ENCODE measurements at regions not wholly inside any gene's neighbourhood (a gene's known extent, or its start where the extent isn't known, plus 50 kb on each side); places are given as distances from the start of the nearest gene placed in this dataset.

DNA sequence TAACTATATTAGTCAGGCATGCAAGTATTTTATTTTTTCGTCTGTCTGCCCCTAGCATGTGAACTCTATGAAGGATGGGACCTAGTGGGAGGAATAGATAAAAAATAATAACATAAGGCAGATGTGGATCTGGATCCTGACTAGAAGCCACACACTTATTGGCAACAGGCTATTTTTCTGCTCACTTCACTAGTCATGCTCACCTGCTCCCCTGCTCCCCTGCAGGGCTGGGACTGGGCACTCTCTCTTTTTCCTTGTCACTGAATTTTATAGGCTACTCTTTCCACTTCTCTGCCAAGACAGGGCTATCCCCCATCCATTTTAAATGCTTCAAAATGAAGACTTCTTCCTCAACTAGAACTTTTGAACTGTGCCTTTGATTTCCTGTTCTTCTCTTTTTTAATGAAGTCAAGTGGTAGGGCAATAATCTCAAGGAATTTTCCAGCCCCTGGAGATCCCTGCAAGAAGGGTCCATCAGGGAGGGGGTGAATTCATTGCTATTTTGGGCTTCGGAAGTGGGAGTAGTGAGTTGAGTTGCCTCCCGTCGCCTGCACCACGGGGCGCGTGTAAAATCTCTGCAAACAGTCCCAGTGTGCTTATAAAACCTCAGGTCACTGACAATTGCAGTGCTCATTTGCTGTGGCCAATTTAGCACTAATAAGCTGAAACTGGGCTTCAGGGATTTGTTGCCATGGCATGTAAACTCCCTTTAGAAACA is 156.7 kb upstream of the NPVF start:
- no peak for ATAC-seq (ENCODE audit: low read depth)

DNA sequence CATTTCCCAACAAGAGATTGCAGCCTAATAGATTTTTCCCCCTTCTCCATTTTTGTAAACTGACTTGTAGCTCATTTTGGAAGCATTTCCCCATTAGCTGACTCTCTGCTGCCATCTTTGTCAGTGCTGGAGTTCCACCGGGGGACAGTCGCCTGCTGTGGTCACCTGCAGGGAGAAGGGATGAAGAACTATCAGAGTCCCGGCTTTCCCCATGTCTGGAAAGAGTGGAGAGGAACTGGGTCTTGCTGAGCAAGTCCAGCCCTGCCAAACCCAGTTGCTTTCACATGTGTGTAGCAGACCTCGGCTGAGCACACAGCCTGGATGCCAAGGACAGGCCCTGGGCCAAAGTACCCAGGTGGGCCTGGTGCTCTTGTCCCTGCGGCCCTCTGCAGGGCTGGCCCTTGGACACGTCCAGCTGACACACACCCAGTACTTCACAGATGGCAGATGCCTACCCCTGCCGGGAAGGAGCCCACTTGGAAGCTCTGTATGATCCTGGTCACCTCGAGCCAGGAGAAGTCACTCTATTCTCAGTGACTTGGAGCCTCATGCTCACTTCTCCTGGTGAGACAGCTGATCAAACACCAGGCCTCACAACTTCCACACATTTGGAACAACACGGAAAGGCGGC is 157.3 kb upstream of the NPVF start:
- DNase-seq: no peak
- H3K27ac Mint-ChIP-seq: no peak overlapping the region
- no peaks in the 10 kb centered on the region for H3K36me3 Mint-ChIP-seq
- H3K9me3 Mint-ChIP-seq: no peaks in the 10 kb centered on the region
- ATAC-seq (ENCODE audit: low read depth): no peak
- H3K4me1 Mint-ChIP-seq: no peaks in the 10 kb centered on the region
- no peak overlapping the region for H3K4me3 Mint-ChIP-seq
- peaks cover 26% of the 10 kb centered on the region for H3K27me3 Mint-ChIP-seq
- POLR2A ChIA-PET: no interaction called here

More for the DNA sequence above, 156.7 kb upstream of the NPVF start:
- Mint-ChIP-seq H3K27ac (no peak overlapping the region), H3K36me3 (no peaks in the 10 kb centered on the region), H3K27me3 (peaks cover 22% of the 10 kb centered on the region), H3K9me3 (no peaks in the 10 kb centered on the region), H3K4me3 (no peak overlapping the region), H3K4me1 (no peaks in the 10 kb centered on the region)
- DNase-seq: no peak
- POLR2A ChIA-PET: no interaction called here

DNA sequence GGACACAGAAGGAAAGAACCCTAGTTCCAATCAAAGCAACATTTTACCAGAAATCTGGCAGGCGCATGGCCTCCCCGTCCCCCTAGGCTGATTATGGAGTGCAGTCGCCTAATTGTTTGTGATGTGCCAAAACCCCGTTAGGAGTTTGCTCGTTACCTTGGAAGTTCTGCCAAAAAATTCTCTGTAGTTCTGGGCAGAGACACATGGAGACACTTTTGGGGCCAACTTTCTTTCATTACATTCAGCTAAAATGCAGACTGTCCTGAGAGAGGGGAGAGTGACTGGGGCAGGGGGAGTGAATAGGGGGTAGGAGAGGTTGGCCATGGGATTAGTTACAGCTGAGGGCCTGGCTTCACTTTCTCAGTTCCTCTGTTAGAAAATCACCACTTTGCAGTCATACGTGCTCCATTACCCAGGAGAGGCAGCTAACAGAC is 158.0 kb upstream of the NPVF start:
- H3K36me3 Mint-ChIP-seq: no peaks in the 10 kb centered on the region
- H3K27me3 Mint-ChIP-seq: peaks cover 28% of the 10 kb centered on the region
- ATAC-seq (ENCODE audit: low read depth): no peak
- POLR2A ChIA-PET: no interaction called here
- no peaks in the 10 kb centered on the region for H3K4me1 Mint-ChIP-seq
- H3K27ac Mint-ChIP-seq: no peak overlapping the region
- H3K9me3 Mint-ChIP-seq: no peaks in the 10 kb centered on the region
- no peak overlapping the region for H3K4me3 Mint-ChIP-seq
- no peak for DNase-seq

DNA sequence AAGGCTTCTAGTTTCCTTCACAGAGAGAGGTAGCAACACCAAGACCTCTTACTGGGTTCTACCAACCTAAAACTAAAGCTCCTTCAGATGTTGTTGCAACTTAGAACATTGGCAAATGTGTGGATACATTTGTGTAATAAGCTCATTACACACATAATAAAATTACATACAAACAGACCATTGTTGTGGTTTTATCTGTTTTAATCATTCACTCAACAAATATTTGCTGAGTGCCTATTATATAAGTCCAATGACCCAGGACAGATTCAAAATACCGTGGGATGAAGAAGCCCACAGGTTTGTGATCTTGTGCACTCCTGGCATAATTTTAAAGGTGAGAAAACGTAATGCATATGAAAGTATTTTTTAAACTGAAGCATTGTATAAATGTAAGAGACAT is 160.4 kb upstream of the NPVF start:
- H3K4me3 Mint-ChIP-seq: no peak overlapping the region
- H3K27ac Mint-ChIP-seq: no peak overlapping the region
- ATAC-seq (ENCODE audit: low read depth) (no peak), DNase-seq (no peak)
- no peaks in the 10 kb centered on the region for H3K36me3 Mint-ChIP-seq
- peaks cover 19% of the 10 kb centered on the region for H3K27me3 Mint-ChIP-seq
- POLR2A ChIA-PET: no interaction called here
- H3K9me3 Mint-ChIP-seq: no peaks in the 10 kb centered on the region
- no peaks in the 10 kb centered on the region for H3K4me1 Mint-ChIP-seq

DNA sequence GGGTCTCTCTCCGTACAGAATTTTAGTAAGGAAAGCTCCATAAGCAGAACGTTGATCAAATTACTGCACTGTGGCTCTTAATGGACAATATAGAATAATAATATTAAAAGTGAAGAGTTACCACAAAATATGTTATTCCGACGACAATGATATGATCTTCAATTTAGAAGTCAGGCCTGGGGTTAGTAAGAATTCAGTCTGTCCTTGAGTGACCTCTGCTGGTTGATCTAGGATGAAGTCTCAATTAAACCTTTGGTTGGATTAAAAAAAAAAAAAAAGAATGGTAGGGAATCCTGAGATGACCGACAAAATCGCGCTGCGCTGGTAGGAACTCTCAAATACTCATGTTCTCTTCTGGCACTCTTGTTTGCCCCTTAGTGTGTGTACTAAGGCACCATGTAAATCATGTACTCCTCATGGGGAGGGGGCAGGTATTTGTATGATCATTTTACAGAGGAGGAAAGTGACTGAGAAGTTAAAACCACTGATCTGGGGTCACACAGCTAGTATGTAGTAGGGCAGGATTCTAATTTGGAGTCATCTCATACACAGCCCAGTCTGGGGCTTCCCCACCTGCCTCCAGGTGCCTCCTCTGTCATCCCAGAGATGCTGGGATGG is 161.3 kb upstream of the NPVF start:
- H3K27me3 Mint-ChIP-seq: peaks cover 19% of the 10 kb centered on the region
- no peak overlapping the region for H3K4me3 Mint-ChIP-seq
- H3K9me3 Mint-ChIP-seq: no peaks in the 10 kb centered on the region
- H3K36me3 Mint-ChIP-seq: no peaks in the 10 kb centered on the region
- ATAC-seq (ENCODE audit: low read depth): no peak
- DNase-seq: no peak
- POLR2A ChIA-PET: no interaction called here
- no peak overlapping the region for H3K27ac Mint-ChIP-seq
- H3K4me1 Mint-ChIP-seq: no peaks in the 10 kb centered on the region

DNA sequence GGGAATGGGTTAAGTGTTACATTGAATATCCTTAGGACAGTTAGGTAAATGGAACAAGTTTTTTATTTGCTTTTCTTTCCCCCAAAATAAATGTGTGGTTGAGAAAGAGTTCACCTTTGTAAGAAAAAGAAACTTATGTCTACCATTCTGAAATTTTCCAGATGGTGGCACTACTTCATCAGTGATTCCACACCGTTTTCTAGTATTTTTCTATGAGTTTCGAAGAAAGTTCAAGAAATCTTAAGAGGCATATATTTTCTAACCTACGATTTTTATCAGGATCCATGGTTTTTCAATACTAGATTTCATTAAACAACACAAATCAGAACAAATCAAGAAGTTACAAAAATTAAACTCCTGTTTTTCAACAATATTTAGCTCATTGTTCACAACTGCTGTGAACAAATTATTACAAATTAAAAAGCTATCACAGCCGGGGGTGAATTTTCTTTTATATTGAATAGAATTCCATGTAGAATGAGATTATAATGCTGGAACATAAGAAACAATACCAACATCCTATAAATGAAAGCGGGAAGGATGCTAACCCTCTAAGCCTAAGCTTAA is 163.1 kb upstream of the NPVF start:
- no peak overlapping the region for H3K27ac Mint-ChIP-seq
- ATAC-seq (ENCODE audit: low read depth) (no peak), DNase-seq (no peak)
- H3K36me3 Mint-ChIP-seq: no peaks in the 10 kb centered on the region
- H3K4me3 Mint-ChIP-seq: no peak overlapping the region
- POLR2A ChIA-PET: no interaction called here
- H3K9me3 Mint-ChIP-seq: no peaks in the 10 kb centered on the region
- peaks cover under 1% of the 10 kb centered on the region for H3K4me1 Mint-ChIP-seq
- H3K27me3 Mint-ChIP-seq: peaks cover 22% of the 10 kb centered on the region

DNA sequence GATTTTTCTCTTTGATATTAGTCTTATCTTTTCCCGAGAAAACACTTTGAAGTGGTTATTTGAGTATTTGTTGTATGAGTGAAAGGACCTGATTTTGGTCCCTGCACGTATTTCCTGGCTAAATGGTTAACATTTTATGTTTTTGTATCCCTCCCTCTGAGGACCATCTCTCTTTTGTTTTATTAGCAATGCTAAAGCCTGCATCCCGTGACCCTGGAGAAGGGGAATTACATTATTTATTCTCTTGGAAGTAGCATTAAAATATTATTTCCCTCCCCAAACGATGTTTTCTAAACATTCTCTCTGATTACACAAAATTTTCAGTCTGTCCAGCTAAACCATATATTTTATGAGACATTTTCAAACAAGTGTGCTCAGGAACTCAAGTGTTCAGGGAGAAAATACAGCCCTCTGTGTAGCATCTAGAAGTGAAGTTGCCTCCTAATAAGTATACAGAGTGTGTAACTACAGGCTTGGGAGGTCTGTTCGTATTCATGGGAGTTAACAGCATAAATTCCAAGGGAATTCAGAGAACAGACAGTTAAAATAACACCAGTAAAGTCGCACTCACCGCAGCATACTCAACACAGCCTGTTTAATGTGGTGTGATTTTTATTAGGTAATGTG is 163.8 kb upstream of the NPVF start:
- no peaks in the 10 kb centered on the region for H3K36me3 Mint-ChIP-seq
- H3K27ac Mint-ChIP-seq: no peak overlapping the region
- peaks cover 1% of the 10 kb centered on the region for H3K4me1 Mint-ChIP-seq
- no peak overlapping the region for H3K4me3 Mint-ChIP-seq
- DNase-seq: no peak
- POLR2A ChIA-PET: no interaction called here
- no peaks in the 10 kb centered on the region for H3K9me3 Mint-ChIP-seq
- peaks cover 25% of the 10 kb centered on the region for H3K27me3 Mint-ChIP-seq
- ATAC-seq (ENCODE audit: low read depth): no peak

DNA sequence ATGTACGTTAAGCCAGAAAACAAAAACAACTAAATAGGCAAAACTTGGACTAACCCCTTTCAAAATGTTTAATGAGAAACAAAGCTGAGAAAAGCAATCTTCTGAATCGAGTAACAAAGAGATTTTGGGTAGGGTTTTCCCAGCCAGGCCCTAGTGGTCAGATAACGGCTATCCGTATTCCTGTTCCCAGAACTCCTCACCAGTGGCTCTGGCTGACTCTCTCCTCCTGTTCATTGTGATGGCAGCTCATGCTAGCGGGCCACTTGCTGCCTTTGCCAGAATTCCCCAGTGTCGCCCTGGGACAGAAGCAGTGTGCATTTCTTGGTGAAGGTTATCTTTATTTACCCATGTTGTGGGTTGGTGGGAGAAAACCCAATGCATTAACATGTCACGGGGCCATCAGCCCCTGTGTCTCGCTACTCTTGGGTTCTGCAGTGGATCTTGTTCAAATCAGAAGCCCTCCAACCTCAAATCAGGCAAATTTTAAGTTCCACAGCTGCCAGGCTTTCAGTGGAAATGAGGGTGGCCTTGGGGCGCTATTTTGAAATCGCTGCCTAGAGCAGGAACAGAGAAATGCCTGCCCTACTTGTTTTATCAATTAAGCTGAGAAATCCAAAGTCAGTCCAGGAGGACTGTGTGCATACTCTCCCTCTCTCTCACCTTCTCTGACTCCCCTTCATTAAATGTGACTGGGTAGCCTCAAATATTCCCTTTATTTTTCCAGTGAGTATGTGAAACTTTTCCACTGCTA is 164.5 kb upstream of the NPVF start:
- Mint-ChIP-seq H3K4me3 (no peak overlapping the region), H3K4me1 (peaks cover 1% of the 10 kb centered on the region), H3K27ac (no peak overlapping the region), H3K36me3 (no peaks in the 10 kb centered on the region), H3K27me3 (peaks cover 20% of the 10 kb centered on the region), H3K9me3 (no peaks in the 10 kb centered on the region)
- POLR2A ChIA-PET: no interaction called here
- DNase-seq (no peak), ATAC-seq (ENCODE audit: low read depth) (no peak)

DNA sequence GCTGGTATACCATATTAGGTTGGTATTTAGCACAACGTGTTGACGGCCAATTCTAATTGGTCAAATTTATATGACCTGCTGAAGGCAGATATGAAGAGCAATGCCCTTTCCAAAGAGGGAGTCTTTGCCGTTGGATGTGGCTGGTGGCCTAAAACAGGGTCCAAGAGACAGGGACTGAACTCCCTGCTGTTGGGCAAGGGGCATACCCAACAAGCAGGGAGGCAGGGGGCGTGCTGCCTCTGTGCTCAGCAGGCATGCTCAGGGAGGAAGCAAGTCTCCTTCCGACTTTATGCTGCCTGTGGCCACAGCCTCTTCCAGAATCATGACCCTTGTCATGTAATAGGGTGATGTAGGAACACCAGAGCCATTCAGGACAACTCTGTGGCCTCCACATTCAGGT is 167.7 kb upstream of the NPVF start:
- Mint-ChIP-seq H3K4me1 (peaks cover 1% of the 10 kb centered on the region), H3K9me3 (no peaks in the 10 kb centered on the region), H3K27ac (no peak overlapping the region), H3K36me3 (no peaks in the 10 kb centered on the region), H3K27me3 (peaks cover 12% of the 10 kb centered on the region), H3K4me3 (no peak overlapping the region)
- ATAC-seq (ENCODE audit: low read depth): no peak
- POLR2A ChIA-PET: no interaction called here
- DNase-seq: no peak

DNA sequence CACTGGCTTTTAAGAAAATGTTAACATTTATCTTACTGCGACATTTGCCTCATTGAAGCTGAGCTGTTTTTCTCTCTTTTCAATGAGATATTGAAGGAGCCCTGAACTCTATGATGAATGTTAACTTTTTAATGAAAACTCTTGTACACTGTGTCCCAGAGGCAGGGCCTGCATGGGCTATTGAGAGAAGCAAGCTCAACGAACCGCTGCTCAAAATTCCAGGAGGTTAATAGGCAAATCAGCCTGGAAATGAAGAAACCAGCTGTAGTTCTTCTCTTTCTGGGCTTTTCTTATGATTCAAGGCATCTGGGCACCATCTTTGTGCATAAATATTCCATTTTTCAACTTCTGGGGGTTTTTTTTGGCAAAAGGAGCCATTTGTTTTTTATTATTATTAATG is 168.4 kb upstream of the NPVF start:
- no peaks in the 10 kb centered on the region for H3K9me3 Mint-ChIP-seq
- peaks cover 8% of the 10 kb centered on the region for H3K27me3 Mint-ChIP-seq
- POLR2A ChIA-PET: no interaction called here
- no peaks in the 10 kb centered on the region for H3K36me3 Mint-ChIP-seq
- H3K4me1 Mint-ChIP-seq: peaks cover 1% of the 10 kb centered on the region
- DNase-seq (no peak), ATAC-seq (ENCODE audit: low read depth) (no peak)
- H3K27ac Mint-ChIP-seq: no peak overlapping the region
- H3K4me3 Mint-ChIP-seq: no peak overlapping the region

DNA sequence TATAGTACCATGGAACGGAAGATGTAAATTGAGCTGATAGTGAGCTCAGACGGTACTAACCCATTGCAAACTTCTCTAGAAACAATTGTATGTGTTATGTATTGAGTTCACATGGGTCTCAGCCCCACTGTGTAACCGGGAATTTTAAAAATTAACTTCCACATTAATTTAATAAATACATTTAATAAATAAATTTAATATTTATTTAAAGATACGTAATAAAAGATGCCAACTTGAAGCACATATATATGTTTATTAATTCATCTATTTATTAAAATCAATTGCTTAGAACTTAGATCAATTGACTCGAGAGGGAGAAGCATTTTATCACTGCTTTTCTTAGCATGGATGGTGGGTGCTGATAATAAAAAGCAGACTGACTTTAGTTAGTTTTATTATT is 170.1 kb upstream of the NPVF start:
- H3K27ac Mint-ChIP-seq: no peak overlapping the region
- H3K36me3 Mint-ChIP-seq: no peaks in the 10 kb centered on the region
- H3K4me1 Mint-ChIP-seq: peaks cover 1% of the 10 kb centered on the region
- DNase-seq: no peak
- H3K4me3 Mint-ChIP-seq: no peak overlapping the region
- no peak for ATAC-seq (ENCODE audit: low read depth)
- H3K9me3 Mint-ChIP-seq: no peaks in the 10 kb centered on the region
- POLR2A ChIA-PET: no interaction called here
- peaks cover 6% of the 10 kb centered on the region for H3K27me3 Mint-ChIP-seq

DNA sequence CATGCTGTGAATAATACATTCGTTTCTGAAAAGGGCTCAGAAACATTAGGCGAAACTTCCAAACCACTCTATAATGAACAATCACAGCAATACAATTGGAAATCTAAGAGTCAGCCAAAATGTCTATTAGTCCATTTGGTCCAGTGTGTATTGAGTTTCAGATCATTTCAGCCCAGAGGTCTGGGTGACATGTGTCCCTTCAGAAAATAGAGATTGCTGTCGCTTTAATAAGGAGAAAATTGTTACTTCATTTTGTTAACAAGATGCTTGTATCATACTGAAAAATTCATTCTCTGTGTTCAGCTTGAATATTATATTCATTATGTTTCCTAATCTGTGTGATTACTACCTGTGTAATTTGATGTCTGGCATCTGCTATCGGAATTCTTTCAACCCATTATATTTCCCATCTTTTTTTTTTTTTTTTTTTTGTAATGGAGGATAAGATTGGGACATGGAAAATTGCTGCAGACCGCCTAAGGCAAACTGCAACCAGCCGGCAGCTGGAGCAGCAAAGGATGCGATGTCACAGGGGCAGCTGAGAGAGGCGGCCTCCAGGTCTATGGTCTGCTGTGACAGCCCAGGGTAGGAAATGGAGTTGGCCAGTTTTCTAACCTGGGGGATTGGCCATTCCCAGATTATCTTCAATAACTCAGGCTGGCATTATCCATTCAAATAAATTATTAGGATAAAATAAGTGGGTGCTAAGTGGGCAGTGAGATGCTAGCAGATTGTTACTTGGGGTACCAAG is 170.9 kb upstream of the NPVF start:
- peaks cover 1% of the 10 kb centered on the region for H3K4me1 Mint-ChIP-seq
- peaks cover 7% of the 10 kb centered on the region for H3K27me3 Mint-ChIP-seq
- DNase-seq (no peak), ATAC-seq (ENCODE audit: low read depth) (no peak)
- POLR2A ChIA-PET: no interaction called here
- H3K9me3 Mint-ChIP-seq: no peaks in the 10 kb centered on the region
- H3K27ac Mint-ChIP-seq: no peak overlapping the region
- no peak overlapping the region for H3K4me3 Mint-ChIP-seq
- H3K36me3 Mint-ChIP-seq: no peaks in the 10 kb centered on the region

DNA sequence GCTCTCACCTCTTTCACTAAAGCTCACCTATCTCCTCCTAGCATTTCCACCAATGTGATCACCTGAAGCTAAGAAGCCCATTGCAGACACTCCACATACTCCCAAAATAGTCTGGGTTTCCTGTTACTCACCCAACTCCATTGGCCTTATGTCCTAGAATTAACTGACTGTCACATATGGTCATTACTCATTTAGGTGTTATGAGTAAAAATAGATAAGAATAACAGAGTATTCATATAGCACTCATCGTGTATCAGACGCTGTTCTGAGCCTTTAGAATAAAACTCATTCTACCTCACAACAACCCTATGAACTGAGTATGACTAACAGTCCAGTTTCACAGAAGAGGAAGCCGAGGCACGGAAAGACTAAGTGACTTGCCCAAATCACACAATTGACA is 174.2 kb upstream of the NPVF start:
- no peak for DNase-seq
- peaks cover 4% of the 10 kb centered on the region for H3K27me3 Mint-ChIP-seq
- no peaks in the 10 kb centered on the region for H3K36me3 Mint-ChIP-seq
- H3K9me3 Mint-ChIP-seq: no peaks in the 10 kb centered on the region
- H3K4me1 Mint-ChIP-seq: no peaks in the 10 kb centered on the region
- no peak for ATAC-seq (ENCODE audit: low read depth)
- no peak overlapping the region for H3K27ac Mint-ChIP-seq
- POLR2A ChIA-PET: no interaction called here
- H3K4me3 Mint-ChIP-seq: no peak overlapping the region

All from activated naive CD8-positive, alpha-beta T cell treated with anti-CD3 and anti-CD28 coated beads, Interleukin-2, amount 10 ng/mL, durations not matched to agents 7 days and 5 days (primary cell).